HG03521 (cell line): ENCODE measurements at regions not wholly inside any gene's neighbourhood (a gene's known extent, or its start where the extent isn't known, plus 50 kb on each side); places are given as distances from the start of the nearest gene placed in this dataset.
"Not testable (repeated sequence)": the region's sequence is repeated elsewhere in the genome, so short reads cannot be mapped to it uniquely, and the experiment has no call there.

Experiments used
- ATAC-seq: cut with Tn5 transposase; IDR thresholded peaks from one replicate; pipeline ENCODE4 v1.9.1; 2021; ENCODE audit warnings: mild to moderate bottlenecking, moderate library complexity; ENCODE audit not compliant: unreplicated experiment

DNA sequence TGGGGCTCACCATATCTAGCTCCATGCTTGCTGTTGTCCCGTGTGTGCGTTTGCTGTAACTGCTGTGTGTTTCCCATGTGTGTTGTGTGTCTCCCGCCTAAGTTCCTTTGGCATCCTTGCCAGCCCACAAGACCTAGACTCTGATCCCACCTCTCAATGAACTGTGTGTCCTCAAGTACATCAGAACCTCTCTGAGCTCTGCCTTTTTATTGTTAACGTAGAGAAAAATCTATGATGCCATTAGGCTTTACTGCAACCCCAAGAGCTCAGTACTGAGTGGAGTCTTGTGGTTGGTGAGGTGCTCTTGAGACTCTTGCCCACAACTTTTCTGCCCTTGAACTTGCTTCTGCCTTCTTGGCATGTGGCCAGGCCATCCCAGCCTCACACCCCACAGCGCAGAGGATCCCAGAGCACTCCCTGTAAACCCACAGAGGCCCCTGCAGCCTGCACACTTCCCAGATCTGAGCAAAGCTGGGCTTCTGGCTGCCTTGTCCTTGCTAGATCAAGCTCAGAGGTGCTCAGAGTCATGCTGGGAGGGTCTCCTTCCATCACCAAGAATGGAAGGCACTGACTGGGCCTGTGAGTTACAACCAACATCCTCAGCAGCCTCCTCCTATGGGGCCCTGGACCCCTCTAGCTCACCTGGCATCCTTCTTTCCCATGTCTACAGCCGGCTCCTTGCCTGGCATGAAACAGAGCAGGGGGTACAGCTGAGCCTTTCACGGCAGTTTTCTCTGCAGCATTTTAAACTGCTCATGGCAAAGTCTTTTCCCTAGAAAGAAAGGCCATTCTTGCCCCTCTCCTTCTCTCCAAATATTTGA lies 643.4 kb downstream of the ACTR3B start:
- no peak for ATAC-seq

DNA sequence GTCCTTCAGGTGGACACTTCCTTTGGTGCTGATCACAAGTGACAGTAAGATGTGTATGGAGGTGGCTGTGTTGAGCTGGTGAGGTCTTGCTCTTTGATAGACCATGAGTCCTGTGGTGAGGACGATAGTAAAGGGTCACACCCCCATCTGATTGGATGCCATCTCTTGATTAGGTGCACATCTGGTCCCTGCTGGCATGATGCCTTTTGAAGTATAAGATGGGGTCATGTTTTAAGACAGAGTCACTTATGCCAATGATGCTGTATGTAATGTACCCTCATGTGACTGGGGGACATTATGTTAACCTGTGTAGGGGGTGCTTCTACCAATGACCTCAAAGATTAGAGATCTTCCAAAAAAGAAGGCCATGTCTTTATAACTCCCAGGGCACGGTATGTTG lies 644.6 kb downstream of the ACTR3B start:
- ATAC-seq: no peak

DNA sequence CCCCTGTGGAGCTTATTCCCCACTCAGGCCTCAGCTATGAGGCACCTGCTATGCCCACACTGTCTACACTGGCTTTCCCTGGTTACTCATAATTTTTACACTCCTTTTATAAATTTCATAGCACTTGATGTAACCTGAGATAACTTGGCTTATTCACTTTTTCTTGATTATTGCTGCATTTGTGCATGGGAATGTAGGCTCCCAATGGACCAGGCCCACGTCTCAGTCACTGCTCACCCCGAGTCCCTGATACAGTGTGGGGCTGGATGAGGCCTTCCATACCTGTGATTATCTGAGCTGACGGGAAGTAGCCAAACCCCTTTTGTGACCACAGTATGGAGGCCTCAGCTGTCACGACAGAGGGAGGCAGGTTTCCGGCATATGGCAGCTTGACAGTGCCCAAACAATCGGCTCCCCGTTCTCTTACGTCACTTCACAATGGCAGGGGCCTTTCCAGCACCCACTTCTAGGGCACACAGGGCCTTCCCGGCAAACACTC lies 645.3 kb downstream of the ACTR3B start:
- no peak for ATAC-seq

DNA sequence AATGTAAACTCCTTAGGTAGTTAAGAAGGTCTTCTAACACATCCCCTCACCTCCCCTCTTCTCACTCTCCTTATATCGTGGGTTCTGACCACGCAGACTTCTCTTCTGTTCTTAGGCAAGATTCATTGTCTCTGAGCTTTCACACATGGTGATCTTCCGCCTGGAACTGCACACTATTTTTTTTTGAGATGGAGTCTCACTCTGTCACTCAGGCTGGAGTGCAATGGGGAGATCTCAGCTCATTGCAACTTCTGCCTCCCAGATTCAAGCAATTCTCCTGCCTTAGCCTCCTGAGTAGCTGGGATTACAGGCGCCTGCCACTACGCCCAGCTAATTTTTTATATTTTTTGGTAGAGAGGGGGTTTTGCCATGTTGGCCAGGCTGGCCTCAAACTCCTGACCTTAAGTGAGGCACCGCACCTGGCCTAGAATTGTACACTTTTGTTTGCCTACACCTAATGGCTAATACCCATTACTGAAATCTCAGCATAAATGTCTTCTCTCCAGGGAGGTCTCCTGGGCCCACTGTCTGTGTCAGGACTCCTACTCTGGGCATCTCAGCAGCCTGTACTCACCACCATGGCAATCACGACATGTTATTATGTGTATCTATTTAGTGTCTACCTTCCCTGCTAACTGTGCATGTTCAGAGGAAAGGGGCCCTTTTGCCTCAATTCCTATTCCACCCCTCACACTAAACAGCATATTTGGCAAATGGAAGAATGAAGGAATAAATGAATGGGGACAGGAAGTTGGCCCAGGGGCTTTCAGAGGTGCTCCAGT lies 646.3 kb upstream of the DPP6 start:
- no peak for ATAC-seq

DNA sequence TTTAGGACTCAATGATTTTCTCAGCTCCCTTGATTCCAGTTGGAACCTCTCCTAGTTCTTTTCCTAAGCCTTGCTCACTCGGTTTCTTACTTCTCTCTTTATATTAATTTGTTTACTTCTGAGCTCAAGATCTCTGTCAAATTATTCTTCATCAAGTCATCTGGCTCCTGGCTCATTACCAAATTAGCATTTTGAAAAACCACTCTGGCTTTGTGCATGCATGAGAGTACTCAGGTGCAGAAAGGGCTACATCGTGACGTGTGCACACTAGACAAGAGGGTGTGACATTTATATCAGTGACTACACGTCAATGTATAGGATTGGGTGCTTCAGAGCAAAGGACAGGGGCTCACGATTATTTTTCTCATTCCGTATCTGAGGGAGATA lies 645.7 kb upstream of the DPP6 start:
- no peak for ATAC-seq

DNA sequence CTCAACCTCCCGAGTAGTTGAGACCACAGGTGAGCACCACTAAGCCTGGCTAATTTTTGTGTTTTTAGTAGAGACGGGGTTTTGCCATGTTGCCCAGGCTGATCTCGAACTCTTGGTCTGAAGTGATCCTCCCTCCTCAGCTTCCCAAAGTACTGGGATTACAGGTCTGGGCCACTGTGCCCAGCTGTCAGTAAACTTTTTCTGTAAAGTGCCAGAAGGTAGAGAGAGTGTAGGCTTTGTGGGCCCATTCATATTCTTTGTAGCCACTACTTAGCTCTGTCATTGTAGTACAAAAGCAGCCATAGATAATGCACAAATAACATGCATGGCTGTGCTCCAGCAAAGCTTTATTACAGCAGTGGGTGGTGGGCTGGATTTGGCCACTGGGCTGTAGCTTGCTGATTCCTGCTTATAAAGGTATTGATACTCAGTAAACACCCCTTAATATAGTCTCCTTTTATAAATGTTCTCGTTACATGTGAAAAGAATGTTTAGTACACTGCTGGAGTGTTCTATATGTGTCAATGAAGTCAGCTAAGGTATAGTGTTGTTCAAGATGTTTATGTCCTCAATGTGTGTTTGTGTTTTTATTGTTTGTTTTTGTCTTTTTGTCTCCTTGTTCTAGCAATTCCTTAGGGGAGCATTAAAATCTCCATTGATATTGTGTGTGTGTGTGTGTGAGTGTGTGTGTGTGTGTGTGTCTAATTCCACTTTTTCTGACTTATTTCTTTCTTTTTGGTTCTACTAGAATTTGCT lies 644.7 kb upstream of the DPP6 start:
- no peak for ATAC-seq

DNA sequence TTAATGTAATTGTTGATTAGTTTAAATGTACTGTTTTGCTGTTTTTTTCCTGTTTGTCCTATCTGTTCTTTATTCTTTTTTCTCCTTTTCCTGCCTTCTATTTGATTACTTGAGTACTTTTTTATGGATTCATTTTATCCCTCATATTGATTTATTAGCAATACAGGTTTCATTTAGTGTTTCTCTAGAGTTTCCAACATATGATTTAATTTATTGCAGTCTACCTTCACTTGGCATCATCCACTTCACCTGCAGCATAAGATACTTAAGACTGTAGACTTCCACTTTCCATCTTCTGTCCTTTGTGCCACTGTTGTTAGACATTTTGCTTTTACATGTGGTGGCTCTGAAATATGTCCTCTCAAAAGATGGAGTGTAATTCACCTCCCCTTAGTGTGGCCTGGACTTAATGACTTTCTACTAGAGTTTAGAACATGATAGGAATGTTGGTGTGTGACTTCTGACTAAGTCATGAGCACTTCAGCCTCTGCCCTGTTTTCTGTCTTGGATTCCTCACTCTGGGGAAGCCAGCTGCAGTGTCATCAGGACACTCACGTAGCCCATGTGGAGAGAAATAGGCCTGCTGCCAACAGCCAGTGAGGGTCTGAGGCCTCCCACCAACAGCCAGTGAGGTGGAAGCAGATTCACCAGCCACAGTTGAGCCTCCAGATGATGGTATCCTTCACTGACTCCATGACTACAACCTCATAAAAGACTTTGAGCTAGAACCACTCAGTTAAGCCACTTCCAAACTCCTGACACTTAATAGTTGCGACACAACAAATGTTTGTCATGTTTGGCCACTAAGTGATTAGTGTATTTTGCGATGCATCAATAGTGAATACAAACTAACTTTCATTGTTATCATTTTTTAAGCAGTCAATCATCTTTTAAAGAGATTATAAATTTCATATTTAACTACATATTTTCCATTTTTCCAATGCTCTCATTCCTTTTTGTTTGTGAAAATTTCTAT lies 643.5 kb upstream of the DPP6 start:
- ATAC-seq: no peak

DNA sequence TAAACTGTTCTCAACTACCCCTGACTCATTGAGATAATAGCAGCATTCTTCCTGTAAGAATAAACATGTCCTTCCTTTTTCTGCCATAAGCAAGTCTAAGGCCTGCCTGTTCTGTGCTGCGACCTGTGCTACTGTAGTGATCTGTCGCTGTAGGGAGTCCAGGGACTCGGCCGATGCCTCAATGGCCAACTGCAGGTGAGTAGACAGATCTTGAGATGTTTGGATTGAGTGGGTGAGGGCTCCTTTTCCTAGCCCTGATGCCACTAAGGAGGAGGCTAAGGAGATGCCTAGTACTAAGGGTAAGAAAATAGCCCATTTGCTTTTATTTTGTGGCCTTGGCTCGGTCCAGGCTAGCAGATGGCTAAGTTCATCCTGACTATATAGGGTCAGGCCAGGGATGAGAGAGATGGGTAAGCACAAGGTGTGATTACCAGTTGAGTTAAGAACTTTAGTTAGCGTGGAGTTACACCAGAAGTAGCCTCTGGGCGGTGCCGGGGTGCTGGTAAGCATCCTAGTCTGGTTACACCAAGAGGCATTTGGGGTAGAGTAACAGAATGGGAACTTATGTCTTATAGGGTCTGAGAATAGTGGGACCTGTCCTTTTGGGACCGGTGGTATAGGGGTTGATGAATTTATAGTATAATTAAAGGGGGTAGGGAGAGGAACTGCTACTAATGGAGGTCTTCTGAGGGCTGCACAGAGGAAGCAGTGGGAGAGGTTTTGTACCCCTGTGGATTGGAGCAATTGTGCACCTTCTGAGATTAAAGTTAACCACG lies 642.4 kb upstream of the DPP6 start:
- ATAC-seq: not testable (repeated sequence)

DNA sequence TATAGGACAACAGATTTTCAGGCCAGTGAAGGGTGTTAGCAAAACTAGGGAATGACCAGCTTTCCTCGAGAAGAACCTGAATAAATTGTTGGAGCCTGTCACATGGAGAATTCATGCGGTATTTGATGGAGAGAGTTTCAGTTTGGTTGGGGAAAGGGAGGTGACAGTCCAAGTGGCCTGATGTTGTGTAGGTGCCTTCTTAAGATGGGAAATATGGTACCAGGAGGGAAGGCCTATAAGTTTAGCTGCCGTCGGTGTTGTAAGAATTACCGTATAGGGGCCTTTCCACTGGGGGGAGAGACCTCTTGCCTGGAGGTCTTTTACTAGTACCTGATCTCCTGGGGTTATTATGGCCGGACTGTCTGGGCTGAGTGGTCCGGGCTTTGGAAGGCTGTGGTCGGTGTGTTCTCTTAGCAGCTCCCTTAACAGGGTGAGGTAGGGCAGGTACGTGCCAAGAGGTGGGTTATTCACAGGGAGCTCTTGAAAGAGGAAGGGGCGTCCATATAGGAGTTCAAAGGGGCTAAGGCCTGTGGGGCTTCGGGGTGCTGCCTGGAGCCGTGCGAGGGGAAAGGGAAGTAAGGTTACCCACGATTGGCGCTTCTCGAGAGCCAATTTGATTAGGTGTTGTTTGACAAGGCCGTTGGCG lies 641.1 kb upstream of the DPP6 start:
- ATAC-seq: not testable (repeated sequence)

DNA sequence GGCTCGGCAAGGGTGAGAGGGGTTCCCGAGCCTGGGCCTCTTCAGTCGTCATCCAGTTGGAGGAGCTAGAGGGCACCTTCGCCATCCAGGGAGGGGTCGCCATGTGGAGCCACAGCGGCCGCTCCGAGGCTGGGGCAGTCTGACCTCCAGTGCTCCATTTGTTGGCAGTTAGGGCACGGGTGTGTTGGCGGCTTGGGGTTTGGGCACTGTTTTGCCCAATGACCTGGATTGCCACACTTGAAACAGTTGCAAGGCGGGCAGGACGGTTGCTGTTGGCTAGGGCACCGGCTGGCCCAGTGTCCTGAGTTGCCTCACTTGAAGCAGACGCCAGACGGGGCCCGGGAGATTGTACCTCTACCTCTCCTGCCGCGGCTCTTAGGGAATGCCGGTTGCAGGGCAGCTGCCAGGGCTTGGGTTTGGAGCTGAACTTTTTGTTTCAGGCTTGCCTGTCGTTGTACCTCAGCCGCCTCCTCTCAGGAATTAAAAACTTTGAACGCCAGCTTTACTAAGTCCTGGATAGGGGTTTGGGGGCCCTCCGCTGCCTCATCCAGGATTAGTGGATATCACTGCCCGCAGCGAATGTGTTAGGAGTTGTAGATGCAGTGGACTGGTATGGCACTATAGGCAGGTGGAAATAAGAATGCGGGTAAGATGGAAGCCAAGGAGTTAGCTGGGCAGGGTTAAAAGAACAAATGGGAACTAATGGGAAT lies 639.9 kb upstream of the DPP6 start:
- ATAC-seq: not testable (repeated sequence)

DNA sequence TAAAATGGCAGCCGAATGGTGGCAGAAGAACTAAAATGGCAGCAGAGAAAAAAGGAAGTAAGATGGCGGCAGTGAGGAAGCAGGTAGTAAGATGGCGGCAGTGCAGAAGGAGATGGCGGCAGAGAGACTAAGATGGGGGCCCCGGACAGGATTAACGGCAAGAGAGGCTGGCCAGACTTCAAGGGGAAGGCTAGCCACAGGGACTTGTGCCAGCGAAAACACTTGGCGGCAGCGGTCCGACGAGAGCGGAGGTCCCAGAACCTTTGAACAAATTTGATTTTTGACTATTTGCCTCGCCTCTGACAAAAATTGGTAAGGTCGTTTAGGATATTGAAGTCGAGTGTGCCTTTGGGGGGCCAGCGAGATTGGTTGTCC lies 639.4 kb upstream of the DPP6 start:
- not testable (repeated sequence) for ATAC-seq

- no peak for ATAC-seq
Observed at GRCh38 chr7:153413199-153413539, 639.0 kb upstream of the DPP6 start.

DNA sequence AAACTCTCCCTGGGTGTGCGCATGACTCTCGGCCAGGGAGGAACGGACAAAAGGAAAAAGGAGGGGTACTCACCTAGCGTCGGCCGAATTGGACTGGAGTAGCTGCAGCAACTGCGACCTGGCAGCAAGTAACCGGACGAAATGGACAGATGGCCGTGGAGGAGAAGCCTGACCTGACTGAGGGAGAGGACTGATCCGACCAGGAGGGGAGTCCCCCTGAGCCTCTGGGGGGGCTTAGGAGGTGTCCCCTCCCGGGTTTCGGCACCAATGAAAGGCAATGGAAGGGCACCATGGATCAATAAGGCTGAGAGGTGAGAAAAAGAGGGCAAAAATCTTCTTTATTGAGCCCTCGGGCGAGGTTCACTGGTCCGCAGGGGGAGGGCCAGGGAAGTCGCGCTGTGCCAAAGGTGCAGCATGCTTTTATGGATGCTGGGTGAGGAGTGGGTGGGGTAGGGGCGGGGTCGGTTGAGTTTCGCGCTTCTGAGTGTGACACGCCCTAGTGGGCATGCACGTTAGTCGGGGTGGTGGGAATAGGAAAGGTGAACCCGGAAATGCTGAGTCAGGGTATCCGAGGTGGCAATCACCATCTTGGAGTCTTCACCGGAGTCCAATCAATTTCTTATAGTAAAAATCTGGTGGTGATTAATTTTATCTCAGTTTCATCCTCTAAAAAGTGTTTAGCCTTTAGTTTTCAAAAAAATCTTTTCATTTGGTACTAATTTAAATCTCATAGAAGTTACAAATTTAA lies 638.5 kb upstream of the DPP6 start:
- no peak for ATAC-seq

- no peak for ATAC-seq
Observed at GRCh38 chr7:153414288-153414629, 637.9 kb upstream of the DPP6 start.

DNA sequence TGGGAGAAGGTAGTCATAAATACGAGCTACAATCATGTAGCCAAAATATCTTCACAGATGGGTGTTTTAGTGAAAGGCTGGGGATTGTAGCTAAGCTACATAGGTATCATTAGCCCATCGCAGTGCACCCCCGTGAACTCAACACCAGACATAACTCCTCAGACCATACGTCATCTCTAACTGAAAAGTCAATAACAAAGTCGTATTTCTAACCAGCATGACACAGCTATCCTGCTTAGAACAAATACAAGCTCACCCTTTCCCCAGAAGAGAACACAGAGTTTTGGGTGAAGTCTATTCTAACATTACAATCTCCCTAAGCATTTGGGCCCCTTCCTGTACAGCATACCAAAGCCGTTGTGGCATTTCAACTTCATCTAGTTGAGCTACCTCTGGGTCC lies 636.6 kb upstream of the DPP6 start:
- ATAC-seq: no peak

DNA sequence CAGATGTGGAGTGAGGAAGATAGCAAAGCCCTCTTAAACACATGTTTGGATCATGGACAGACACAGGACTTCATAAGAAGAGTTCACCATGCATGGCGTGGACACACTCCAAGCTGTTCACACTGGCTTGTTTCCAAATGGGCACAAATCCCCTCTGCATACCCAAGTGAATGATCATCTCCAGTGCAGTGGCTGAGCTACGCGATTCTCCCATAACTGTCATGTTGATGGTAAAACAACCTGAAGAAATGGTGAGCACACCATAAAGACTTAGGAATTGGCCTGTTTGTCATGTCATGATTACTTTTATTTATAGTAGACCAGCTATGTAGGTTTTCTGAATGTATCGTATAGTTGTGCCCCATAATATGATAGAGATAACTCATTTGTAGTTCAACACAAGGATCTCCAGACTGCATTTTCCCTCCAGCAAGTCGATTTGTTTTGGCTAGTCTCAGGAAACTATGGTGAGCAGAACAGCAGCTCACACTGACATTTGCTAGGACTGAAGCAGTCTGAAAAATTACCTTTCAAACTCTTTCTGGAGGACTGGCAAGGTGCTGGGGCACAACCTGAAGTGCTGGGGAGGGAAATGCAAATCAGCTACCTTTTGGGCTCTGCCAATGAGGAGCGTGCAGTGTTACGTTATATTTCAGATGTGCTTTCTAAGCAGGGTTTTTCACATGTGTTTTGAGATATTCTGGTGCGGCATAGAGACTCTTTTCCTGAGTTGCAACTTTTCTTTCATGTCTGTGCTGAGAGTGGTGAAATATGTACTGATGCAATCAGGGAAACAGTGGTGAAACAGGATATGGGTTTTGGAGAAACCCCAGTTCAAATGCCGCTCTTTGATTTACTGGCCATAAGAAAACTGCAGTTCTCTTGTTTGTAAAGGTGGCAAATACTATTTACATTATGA lies 629.6 kb upstream of the DPP6 start:
- no peak for ATAC-seq

DNA sequence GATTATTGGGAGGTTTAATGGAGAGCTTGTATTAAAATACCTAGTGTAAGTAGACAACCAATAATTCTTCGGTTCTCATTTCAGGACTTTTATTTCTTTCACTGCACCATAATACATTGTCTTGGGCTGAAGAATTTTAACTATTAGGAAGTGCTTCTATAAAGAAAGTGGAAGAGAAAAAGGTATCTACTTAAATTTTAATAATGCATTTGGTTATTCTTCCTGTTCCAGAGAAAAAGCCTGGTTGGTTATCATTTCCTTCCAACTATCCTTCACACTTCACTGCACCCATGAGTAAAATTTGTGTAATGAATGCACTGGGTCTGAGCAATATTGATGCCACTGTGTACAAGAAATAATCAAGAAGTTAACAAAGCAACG lies 629.0 kb upstream of the DPP6 start:
- ATAC-seq: no peak
